ENCODE measurements at regions not wholly inside any gene's neighbourhood (a gene's known extent, or its start where the extent isn't known, plus 50 kb on each side); places are given as distances from the start of the nearest gene placed in this dataset.

DNA sequence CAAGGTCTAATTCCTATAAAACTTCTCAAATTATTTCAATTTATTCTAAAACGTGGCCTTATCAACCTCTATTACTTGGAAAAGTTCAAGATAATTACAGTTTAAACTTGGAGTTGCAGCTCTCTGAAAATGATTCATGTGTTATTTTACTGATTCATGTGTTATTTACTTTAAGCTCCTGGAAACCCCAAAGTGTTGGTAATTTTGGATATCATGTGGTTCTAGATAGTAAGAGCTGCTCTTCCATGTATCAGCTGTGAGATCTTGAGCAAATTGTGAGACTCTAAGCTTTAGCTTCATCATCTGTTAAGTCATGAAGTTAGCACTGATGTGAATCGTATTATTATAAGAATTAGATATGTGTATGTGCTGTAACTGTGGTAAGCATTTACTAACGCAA, 749.2 kb downstream of the TLE4 start:
- TF ChIP-seq CHCHD3 (CRISPR knock-in tag; IDR thresholded peaks at IDR 0.05), result no peak
- TF ChIP-seq, protein P1, sequence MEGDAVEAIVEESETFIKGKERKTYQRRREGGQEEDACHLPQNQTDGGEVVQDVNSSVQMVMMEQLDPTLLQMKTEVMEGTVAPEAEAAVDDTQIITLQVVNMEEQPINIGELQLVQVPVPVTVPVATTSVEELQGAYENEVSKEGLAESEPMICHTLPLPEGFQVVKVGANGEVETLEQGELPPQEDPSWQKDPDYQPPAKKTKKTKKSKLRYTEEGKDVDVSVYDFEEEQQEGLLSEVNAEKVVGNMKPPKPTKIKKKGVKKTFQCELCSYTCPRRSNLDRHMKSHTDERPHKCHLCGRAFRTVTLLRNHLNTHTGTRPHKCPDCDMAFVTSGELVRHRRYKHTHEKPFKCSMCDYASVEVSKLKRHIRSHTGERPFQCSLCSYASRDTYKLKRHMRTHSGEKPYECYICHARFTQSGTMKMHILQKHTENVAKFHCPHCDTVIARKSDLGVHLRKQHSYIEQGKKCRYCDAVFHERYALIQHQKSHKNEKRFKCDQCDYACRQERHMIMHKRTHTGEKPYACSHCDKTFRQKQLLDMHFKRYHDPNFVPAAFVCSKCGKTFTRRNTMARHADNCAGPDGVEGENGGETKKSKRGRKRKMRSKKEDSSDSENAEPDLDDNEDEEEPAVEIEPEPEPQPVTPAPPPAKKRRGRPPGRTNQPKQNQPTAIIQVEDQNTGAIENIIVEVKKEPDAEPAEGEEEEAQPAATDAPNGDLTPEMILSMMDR (IDR thresholded peaks at IDR 0.05 in 2 of 3, conservative IDR thresholded peaks at IDR 0.05 in 1 of 3; ENCODE audit: insufficient read depth in 2 of 3, low read depth in 1 of 3, low read length in 3 of 3), result no peak
- TF ChIP-seq ZNF12 (CRISPR knock-in tag; IDR thresholded peaks at IDR 0.05), result no peak
- no peak for TF ChIP-seq SRSF1 (IDR thresholded peaks at IDR 0.05; ENCODE audit: low read depth, low read length)
- TF ChIP-seq JUNB (CRISPR knock-in tag; conservative IDR thresholded peaks at IDR 0.05), result no peak
- no peak for TF ChIP-seq ERF (CRISPR knock-in tag; IDR thresholded peaks at IDR 0.05)
- no peak for TF ChIP-seq E2F6 (IDR thresholded peaks at IDR 0.05; ENCODE audit: borderline replicate concordance in 1 of 2, extremely low read depth in 1 of 2, insufficient read depth in 1 of 2, insufficient read length in 1 of 2, low read depth in 1 of 2, low read length in 1 of 2, poor library complexity in 1 of 2, severe bottlenecking in 1 of 2)
- TF ChIP-seq POLR2AphosphoS2 (IDR thresholded peaks at IDR 0.05; ENCODE audit: low read length), result no peak
- TF ChIP-seq GATA2 (CRISPR knock-in tag; IDR thresholded peaks at IDR 0.05), result no peak
- TF ChIP-seq, protein P2, sequence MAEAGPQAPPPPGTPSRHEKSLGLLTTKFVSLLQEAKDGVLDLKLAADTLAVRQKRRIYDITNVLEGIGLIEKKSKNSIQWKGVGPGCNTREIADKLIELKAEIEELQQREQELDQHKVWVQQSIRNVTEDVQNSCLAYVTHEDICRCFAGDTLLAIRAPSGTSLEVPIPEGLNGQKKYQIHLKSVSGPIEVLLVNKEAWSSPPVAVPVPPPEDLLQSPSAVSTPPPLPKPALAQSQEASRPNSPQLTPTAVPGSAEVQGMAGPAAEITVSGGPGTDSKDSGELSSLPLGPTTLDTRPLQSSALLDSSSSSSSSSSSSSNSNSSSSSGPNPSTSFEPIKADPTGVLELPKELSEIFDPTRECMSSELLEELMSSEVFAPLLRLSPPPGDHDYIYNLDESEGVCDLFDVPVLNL (CRISPR knock-in tag; IDR thresholded peaks at IDR 0.05; ENCODE audit: low read depth), result no peak
- TF ChIP-seq ZBTB5 (IDR thresholded peaks at IDR 0.05), result no peak
- no peak for TF ChIP-seq PREB (CRISPR knock-in tag; IDR thresholded peaks at IDR 0.05)
- TF ChIP-seq, protein P3, sequence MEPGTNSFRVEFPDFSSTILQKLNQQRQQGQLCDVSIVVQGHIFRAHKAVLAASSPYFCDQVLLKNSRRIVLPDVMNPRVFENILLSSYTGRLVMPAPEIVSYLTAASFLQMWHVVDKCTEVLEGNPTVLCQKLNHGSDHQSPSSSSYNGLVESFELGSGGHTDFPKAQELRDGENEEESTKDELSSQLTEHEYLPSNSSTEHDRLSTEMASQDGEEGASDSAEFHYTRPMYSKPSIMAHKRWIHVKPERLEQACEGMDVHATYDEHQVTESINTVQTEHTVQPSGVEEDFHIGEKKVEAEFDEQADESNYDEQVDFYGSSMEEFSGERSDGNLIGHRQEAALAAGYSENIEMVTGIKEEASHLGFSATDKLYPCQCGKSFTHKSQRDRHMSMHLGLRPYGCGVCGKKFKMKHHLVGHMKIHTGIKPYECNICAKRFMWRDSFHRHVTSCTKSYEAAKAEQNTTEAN (CRISPR knock-in tag; IDR thresholded peaks at IDR 0.05), result no peak
- no peak for TF ChIP-seq NCOA6 (IDR thresholded peaks at IDR 0.05)
